SK-N-MC (cell line): ENCODE measurements at regions not wholly inside any gene's neighbourhood (a gene's known extent, or its start where the extent isn't known, plus 50 kb on each side); places are given as distances from the start of the nearest gene placed in this dataset.

Experiments used
- EZH2 ChIP-seq: fragments of 200-600 bp; sonication (generic); IDR thresholded peaks from one replicate; pipeline ENCODE4 v1.6.1; 2017; ENCODE audit warnings: antibody characterized with exemption
- POLR2AphosphoS5 ChIP-seq: IDR thresholded peaks from 2 replicates; pipeline ENCODE4 v1.6.1; 2012; ENCODE audit warnings: mild to moderate bottlenecking, low read depth, low read length, borderline replicate concordance

GRCh38 chr7:117974891-117975290 is 101.7 kb upstream of the CTTNBP2 start:
- TF ChIP-seq POLR2AphosphoS5 (no peak), EZH2 (no peak)
